NT2/D1 (cell line): ENCODE measurements at regions not wholly inside any gene's neighbourhood (a gene's known extent, or its start where the extent isn't known, plus 50 kb on each side); places are given as distances from the start of the nearest gene placed in this dataset.

Source experiments
- DNase-seq: peaks from one replicate; pipeline ENCODE4 v3.0.0-alpha.2; 2011; ENCODE audit warnings: low read depth, low spot score
- H3K27me3 ChIP-seq: 2 replicates; pipeline ENCODE4 v1.6.0; 2011; ENCODE audit warnings: mild to moderate bottlenecking; ENCODE audit not compliant: insufficient read length, insufficient read depth
- H3K36me3 ChIP-seq: 2 replicates; pipeline ENCODE4 v1.6.1; 2011; ENCODE audit warnings: mild to moderate bottlenecking, low read length, mixed read lengths; ENCODE audit not compliant: insufficient read depth, insufficient read length
- H3K4me1 ChIP-seq: 2 replicates; pipeline ENCODE4 v1.5.1; 2011; ENCODE audit not compliant: insufficient read depth, insufficient read length
- H3K4me3 ChIP-seq: 2 replicates; pipeline ENCODE4 v1.5.1; 2011; ENCODE audit warnings: low read depth; ENCODE audit not compliant: insufficient read length
- H3K9ac ChIP-seq: 2 replicates; pipeline ENCODE4 v1.6.0; 2011; ENCODE audit warnings: low read depth; ENCODE audit not compliant: insufficient read length
- H3K9me3 ChIP-seq: 2 replicates; pipeline ENCODE4 v1.5.1; 2011; ENCODE audit warnings: mild to moderate bottlenecking, low read length; ENCODE audit not compliant: insufficient read depth
- SUZ12 ChIP-seq: IDR thresholded peaks from 2 replicates; pipeline ENCODE4 v1.6.1; 2011; ENCODE audit not compliant: insufficient read length, insufficient read depth; ENCODE audit errors: extremely low read depth
- YY1 ChIP-seq: IDR thresholded peaks from 2 replicates; pipeline ENCODE4 v1.6.1; 2011; ENCODE audit not compliant: insufficient read length, insufficient read depth
- ZNF274 ChIP-seq: IDR thresholded peaks from 2 replicates; pipeline ENCODE4 v1.6.1; 2011; ENCODE audit warnings: mild to moderate bottlenecking, low read depth, low read length

- Histone ChIP-seq H3K9ac (no peak overlapping the region), H3K27me3 (no peaks in the 10 kb centered on the region), H3K9me3 (no peaks in the 10 kb centered on the region), H3K36me3 (no peaks in the 10 kb centered on the region), H3K4me3 (no peak overlapping the region), H3K4me1 (no peaks in the 10 kb centered on the region)
- no peak for TF ChIP-seq YY1
- TF ChIP-seq ZNF274 = no peak
- no peak for TF ChIP-seq SUZ12
- DNase-seq = no peak
These were observed 183.5 kb downstream of the RDH14 start for GRCh38 chr2:18376936-18377335.

GRCh38 chr2:18373664-18374063, 186.8 kb downstream of the RDH14 start:
- no peak for DNase-seq
- no peaks in the 10 kb centered on the region for H3K27me3 ChIP-seq
- H3K9me3 ChIP-seq = no peaks in the 10 kb centered on the region
- no peaks in the 10 kb centered on the region for H3K36me3 ChIP-seq
- H3K4me3 ChIP-seq = no peak overlapping the region
- H3K9ac ChIP-seq = no peak overlapping the region
- no peak for TF ChIP-seq ZNF274
- no peak for TF ChIP-seq YY1
- no peak for TF ChIP-seq SUZ12
- no peaks in the 10 kb centered on the region for H3K4me1 ChIP-seq

- Histone ChIP-seq H3K4me1 (no peaks in the 10 kb centered on the region), H3K4me3 (no peak overlapping the region), H3K9ac (no peak overlapping the region), H3K27me3 (no peaks in the 10 kb centered on the region), H3K36me3 (no peaks in the 10 kb centered on the region), H3K9me3 (no peaks in the 10 kb centered on the region)
- no peak for TF ChIP-seq YY1
- no peak for TF ChIP-seq SUZ12
- TF ChIP-seq ZNF274 = no peak
- DNase-seq = no peak
These were observed 187.4 kb downstream of the RDH14 start for GRCh38 chr2:18373081-18373480.

GRCh38 chr2:18372641-18373040, 187.8 kb downstream of the RDH14 start:
- TF ChIP-seq SUZ12 (no peak), YY1 (no peak), ZNF274 (no peak)
- Histone ChIP-seq H3K4me3 (no peak overlapping the region), H3K9ac (no peak overlapping the region), H3K9me3 (no peaks in the 10 kb centered on the region), H3K4me1 (no peaks in the 10 kb centered on the region), H3K36me3 (no peaks in the 10 kb centered on the region), H3K27me3 (no peaks in the 10 kb centered on the region)
- no peak for DNase-seq

DNA sequence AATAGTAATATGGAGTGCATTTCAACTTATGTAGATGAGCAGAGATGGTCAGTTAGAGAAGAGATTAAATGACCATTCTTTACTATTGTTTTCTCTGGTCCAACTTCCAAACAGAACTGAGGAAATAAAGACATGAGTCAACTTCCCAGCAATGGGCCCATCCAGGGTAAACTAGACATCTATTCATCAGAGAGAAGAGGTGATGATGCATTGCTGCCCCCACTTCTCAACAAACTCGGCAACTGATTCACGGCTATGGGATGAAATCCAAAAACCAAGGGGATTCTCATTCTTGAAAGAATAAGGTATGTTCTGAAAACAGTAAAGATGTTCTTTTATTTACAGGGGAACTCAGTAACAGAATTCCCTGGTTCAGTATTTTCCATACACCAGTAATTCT, 190.7 kb downstream of the RDH14 start:
- TF ChIP-seq SUZ12 = no peak
- TF ChIP-seq ZNF274 = no peak
- TF ChIP-seq YY1 = no peak
- no peaks in the 10 kb centered on the region for H3K36me3 ChIP-seq

DNA sequence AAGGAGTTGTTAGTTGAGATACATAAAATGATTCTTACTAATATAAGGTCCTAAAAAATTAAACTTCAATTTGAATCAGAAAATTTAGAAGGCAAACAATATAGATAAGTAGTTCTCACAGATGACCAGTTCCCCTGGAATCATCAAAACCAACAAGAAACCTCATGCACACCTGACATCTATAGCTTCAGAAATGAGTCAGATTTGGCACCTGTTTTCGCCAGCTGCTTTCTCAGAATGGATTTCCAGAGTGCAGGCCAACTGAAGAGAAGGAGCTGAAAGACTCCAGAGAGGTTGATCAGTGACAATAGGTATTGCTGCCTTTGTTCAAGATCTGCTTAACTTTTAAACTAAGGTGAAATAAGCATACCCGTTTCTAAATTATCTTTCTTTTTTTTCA, 192.4 kb downstream of the RDH14 start:
- H3K27me3 ChIP-seq = no peaks in the 10 kb centered on the region
- H3K4me3 ChIP-seq = no peak overlapping the region
- H3K9ac ChIP-seq = no peak overlapping the region
- no peaks in the 10 kb centered on the region for H3K9me3 ChIP-seq
- H3K36me3 ChIP-seq = no peaks in the 10 kb centered on the region
- DNase-seq = no peak
- H3K4me1 ChIP-seq = no peaks in the 10 kb centered on the region
- no peak for TF ChIP-seq ZNF274
- TF ChIP-seq YY1 = no peak
- TF ChIP-seq SUZ12 = no peak

More for the DNA sequence above, 190.7 kb downstream of the RDH14 start:
- no peaks in the 10 kb centered on the region for H3K4me1 ChIP-seq
- H3K9ac ChIP-seq = no peak overlapping the region
- H3K27me3 ChIP-seq = no peaks in the 10 kb centered on the region
- no peak overlapping the region for H3K4me3 ChIP-seq
- no peaks in the 10 kb centered on the region for H3K9me3 ChIP-seq
- DNase-seq = no peak

- no peaks in the 10 kb centered on the region for H3K4me1 ChIP-seq
- no peak overlapping the region for H3K9ac ChIP-seq
- TF ChIP-seq YY1 (no peak), ZNF274 (no peak), SUZ12 (no peak)
- no peaks in the 10 kb centered on the region for H3K36me3 ChIP-seq
- no peak for DNase-seq
- H3K27me3 ChIP-seq = no peaks in the 10 kb centered on the region
- no peak overlapping the region for H3K4me3 ChIP-seq
- H3K9me3 ChIP-seq = no peaks in the 10 kb centered on the region
These were observed 195.1 kb downstream of the RDH14 start for GRCh38 chr2:18365342-18365741.

GRCh38 chr2:18363348-18363747, 197.1 kb downstream of the RDH14 start:
- no peak for TF ChIP-seq YY1
- no peak for TF ChIP-seq ZNF274
- no peak for TF ChIP-seq SUZ12
- no peak overlapping the region for H3K4me3 ChIP-seq

More at GRCh38 chr2:18363348-18363747, 197.1 kb downstream of the RDH14 start:
- H3K9ac ChIP-seq = no peak overlapping the region
- H3K9me3 ChIP-seq = no peaks in the 10 kb centered on the region
- H3K27me3 ChIP-seq = no peaks in the 10 kb centered on the region
- H3K36me3 ChIP-seq = no peaks in the 10 kb centered on the region
- no peaks in the 10 kb centered on the region for H3K4me1 ChIP-seq
- no peak for DNase-seq
